ENCODE measurements at regions not wholly inside any gene's neighbourhood (a gene's known extent, or its start where the extent isn't known, plus 50 kb on each side); places are given as distances from the start of the nearest gene placed in this dataset.

DNA sequence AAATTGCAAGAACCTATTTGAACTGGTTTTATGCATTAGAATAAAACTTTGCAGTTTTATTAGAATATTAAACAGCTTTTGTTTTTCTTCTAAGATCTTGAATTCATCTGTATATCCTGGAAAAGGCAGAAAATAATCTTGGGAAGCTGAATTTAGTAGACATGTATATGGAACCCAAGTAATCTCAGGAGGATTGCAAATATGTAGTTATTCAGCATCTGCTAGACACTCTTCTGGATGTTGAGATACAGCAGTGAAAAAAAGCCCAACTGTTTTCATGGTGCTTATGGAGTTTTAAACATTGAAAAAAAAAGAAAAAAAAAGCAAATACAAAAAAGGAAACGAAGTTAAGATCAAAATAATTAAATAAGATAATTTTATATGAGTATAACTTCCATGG, 922.2 kb upstream of the SEMA6A start:
- DNase-seq (ENCODE audit: low spot score): no peak

DNA sequence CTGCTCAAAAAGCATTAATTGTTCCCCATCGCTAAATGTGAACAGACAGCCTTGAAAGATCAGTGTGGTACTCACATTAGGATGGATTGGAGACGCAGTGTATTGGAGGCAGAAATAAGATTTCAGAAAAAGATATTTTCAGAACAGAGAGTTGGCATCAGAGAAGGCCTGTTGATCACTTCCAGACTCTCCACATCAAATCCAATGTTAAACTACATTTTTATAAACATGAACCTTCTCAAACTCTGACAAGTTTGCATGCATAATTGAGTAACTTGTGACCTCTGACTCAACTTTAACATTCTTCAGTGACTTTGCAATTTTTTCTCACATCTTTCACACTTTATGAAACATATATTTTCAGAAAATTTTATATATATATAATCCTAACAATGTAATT, 919.6 kb upstream of the SEMA6A start:
- no peak for DNase-seq (ENCODE audit: low spot score)

DNA sequence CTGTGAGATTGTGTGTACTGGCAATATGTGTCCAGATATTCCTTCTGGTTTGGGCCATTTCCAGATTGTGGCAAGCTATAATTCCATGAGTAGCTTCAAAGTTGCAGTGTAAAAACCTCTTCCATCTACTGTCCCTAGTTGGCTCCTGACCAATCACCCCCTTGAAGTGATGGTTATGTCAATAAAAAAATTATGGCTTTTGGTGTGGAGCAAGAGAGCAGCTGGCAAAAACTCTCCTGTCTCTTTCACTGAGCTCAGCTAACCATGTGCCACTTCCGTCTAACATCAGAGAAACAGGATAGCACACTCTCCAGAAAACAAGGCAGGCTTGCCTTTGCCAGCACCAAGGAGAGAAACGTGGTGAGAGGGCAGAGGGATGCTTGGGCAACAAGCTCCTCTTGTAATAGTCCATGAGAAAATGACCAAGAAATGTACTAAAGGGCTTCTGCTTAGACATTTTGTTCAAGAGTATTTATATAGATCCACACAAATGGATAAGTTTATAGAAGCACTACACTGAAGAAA, 914.4 kb upstream of the SEMA6A start:
- no peak for DNase-seq (ENCODE audit: low spot score)

DNA sequence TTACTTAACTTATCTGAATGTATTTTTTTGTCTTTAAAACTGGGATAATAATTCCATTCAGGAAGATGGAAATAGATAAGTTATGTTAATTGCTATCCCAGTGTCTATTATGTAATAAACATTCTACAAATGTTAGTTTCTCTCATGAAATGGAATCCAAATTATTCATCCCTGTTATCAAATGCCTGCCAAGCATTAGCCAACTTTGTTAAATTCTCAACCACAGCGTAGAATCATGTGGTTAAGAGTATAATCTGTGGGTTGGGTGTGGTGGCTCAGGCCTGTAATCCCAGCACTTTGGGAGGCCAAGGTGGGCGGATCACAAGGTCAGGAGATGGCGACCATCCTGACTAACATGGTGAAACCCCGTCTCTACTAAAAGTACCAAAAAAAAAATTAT, 912.9 kb upstream of the SEMA6A start:
- DNase-seq (ENCODE audit: low spot score): no peak

DNA sequence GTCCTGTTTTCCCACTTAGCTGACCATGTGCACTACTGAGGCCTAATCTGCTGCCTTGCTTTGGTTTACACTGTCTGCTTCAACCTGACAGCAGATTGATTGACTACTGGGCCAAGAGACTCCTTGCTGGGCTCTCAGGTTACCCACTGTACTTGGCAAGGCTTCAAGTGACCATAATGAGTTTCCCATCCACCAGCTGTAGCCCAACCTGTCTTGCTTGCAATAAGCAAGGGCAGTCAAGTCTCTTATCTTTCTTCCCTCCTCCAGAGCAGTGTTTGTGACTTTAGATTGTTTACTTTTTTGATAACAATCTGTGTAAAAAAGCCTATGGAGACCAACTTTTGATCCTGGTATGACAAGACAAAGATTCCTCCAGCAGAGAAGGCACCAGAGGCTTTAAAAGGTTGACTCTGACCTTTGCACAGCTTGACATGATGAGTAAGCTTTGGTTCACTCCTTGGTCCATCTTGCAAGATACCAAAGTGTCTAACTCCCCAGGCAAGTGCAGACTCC, 912.3 kb upstream of the SEMA6A start:
- DNase-seq (ENCODE audit: low spot score): no peak

DNA sequence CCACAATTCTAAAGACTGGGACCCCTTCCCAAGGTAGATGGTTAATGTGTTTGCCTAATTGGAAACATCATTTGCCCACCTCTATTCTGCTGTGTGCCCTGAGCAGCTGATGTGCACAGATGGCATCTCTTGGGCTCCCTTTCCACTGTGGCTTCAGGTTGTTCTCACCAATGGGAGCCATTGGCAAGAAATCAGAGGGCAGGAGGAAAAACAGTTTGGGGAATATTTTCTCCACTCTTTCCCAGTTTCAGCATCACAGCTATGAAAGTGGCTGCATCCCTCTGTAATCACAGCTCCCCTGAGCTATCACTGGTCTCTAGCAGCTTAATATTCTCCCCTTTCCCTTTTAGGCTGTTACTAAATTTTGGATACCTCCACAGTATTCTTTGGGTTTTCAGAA, 911.6 kb upstream of the SEMA6A start:
- DNase-seq (ENCODE audit: low spot score): no peak

DNA sequence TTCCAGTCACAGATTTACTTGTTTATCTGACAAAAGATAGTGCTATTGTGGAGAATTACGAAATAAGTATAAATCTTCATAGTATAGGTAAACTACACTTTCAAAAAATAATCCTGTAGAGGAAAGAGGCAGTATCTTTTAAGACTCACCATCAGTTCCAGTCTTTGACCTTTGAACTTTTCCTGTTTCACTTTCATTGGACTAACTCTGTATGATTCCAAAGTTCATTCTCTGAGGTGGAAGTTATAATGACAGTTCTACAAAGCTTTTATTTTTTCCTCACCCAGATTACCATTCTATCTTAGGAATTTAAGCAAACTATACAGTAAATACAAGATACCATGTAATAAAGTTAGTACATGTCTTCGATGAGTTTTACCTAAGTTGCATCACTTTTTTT, 901.3 kb upstream of the SEMA6A start:
- no peak for DNase-seq (ENCODE audit: low spot score)

DNA sequence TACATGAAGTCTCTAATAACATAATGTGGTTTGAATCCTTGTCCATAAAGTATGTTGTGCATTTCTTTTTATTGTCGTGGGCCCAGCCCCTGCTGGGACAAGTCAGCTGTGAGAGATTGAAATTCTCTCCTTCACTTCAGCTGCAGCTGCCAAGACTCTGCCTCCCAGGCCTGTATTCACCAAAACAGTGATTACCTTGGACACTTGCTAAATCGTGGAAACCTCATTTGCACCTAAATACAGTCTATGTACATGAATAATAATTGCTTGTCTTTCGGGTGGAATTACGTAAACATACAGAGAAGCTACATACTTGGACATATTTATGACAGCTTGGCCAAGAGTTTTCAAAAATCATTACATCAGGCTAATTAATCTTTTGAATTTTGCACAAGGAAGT, 898.5 kb upstream of the SEMA6A start:
- no peak for DNase-seq (ENCODE audit: low spot score)

DNA sequence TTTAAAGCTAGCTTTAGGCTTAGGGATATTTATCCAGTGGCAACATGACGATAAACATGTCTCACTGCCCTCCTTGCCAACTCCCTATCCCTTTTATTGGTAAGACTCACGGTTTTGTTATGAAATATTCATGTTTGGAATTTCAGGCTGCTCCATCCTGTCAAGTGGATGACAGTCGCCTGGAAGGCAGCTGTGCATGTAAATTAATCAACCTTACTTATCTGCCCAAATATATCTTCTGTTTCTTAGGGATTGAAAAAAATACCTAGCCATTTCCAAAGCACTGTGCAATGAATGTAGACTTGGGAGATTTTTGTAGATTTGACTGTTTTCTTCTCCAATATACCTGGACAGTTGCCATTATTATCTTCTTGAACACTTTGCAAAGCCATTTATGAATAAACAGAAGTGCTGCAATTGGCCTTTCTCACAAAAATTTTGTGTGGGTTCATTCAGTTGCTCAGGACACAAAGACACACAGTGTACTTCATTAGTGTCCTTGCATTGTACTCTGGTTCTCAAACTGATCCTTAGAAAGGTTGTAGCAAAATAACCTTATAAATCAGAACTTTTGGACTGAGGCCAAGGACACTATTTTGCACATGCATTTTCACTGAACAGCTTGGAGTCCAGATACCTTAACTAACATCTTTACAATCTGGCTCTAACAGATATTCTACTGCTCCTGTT, 889.4 kb upstream of the SEMA6A start:
- DNase-seq (ENCODE audit: low spot score): no peak

DNA sequence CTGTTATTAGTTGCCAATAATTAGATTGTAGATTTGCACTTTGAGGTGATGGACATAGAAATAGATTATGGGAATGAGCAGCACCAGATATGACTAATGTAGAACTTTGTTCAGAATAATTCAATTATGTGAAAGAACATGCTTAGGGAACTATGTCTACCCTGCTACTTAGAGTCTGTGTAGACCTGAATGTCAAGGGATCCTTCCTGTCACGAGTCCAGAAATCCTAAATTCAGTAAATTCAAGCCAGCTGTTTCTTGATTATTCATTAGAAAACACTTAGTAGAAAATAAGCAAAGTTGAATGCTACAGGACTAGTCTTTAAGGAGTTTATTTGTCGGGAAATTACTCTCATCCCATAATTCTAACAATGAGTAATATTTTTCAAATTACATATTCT, 887.3 kb upstream of the SEMA6A start:
- DNase-seq (ENCODE audit: low spot score): no peak

DNA sequence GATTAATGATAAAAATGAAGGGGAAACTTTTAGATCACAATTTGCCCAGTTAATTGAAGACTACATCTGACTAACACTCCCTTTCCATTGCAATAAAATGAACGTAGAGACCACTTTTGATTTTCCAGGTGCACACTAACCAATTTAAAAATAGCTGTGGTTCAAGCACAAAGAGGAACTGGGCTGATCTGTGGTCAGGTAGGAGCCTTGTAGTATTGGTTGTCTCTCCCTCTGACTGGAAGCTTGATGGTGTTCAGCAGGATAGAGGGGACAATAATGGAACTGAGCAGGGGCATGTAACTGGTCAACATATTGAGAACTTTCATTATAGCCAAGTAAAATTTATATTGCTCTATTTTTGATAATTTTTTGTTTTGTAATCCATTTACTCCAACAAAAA, 886.8 kb upstream of the SEMA6A start:
- no peak for DNase-seq (ENCODE audit: low spot score)

DNA sequence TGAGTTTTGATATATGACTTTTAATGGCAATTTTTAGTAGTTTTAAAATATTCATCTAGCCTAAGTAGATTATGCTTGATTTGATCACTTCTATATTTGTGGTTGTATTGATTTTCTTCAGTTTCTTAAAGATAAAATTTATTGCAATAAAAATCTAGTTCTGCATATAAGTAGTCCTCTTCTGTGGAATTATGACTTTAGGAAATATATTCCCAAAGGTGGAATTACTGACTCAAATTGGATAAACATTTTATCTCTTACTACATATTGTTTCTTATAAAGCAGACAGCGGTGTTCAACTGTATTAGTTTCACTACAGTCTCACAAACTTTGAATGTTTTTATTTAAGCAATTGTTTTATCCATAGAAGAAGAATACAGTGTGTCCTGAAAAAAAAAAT, 883.0 kb upstream of the SEMA6A start:
- no peak for DNase-seq (ENCODE audit: low spot score)

DNA sequence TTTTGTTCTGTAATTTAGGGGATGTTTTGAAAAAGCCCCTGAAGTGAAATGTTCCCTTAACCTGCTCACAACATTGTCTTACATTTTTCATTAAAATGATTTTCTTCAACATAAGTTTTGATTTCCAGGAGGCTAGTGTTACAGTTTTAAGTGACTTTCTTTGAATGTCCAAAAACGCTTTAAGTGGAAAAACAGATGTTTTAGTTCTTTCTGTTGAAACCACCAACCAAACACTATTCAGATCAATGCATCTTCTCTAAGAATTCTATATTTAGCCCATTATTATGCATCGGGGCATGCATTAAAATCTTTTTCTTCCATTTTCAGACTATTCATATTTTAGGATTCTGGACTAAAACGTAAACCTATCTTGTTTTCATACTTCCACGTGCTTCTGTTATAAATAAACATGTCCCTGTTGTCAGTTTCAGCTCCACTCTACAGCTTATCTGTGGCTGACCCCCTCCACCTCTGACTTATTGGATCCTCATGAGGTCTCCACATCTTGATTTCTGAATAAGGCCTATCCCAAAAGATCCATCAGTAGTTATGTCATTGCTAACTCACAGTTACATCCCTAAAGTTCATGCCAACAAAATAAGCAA, 882.3 kb upstream of the SEMA6A start:
- no peak for DNase-seq (ENCODE audit: low spot score)

DNA sequence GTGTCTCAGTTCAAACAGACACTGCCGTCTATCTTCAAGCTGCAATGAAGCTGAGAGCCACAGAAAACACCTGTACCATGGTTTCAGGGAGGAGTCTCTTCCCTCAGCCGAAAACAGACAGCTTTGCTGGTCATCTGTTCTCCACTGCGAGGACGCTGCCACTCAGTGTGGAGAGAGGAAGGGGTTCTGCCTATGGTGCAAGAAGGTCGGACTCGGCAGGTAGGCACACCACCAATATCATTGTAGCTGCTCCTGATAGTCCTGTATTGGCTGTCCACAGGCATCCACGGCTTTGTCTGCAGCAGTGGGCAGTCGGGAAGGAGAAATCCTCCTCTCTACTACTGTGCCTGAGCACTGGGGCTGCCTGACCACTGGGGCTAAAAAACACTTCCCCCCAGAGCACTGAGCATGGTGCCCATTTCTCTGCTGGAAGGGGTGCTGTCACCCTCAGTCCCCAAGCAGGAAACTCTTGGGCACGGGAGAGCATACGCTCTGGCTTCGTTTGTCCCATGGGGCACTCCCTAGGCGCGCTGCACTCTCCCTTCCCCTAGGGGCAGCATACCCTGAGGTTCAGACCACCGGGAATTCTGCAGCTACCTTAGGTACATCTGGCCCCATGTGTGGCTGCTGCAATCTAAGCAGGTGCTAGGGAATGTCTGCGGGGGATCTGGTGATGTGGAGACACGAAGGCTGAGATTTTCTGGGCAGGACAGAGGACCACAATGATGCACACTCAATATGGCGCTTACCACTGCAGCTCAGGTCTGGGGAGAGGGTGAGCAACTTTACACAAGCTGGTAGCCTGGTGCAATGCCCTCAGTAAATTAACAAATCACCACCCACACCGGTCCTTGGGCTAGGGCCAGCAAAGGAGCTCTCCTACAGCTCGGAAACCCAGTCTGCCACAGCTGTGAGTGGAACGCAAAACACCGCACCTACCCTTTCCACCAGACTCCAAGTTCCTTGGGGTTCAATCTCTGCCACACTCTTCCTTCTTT, 880.9 kb upstream of the SEMA6A start:
- DNase-seq (ENCODE audit: low spot score): no peak

DNA sequence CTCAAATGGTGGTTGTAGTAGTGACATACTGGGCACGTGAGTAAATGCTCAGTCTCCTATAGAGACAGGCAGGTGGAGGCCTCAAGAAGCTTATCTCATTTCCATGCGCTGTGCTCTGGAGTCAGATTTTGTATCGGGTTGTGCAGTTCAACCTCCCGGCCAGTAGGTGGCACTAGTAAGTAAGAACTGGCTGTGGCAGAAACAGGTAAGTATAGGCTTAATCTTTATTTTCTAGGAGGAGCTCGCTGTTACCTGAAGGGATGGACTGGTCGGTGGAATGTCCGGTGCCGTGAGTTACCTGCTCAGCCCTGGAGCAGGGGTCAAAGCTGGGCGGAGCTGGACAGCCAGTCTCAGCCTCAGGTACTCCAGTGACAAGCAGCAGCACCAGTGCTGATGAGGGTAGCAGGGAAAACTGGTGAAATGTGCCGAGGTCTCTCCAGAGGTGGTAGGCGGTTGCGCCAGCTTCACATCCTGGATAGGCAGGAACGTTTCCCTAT, 880.1 kb upstream of the SEMA6A start:
- peak; percentile 28 for DNase-seq (ENCODE audit: low spot score)

DNA sequence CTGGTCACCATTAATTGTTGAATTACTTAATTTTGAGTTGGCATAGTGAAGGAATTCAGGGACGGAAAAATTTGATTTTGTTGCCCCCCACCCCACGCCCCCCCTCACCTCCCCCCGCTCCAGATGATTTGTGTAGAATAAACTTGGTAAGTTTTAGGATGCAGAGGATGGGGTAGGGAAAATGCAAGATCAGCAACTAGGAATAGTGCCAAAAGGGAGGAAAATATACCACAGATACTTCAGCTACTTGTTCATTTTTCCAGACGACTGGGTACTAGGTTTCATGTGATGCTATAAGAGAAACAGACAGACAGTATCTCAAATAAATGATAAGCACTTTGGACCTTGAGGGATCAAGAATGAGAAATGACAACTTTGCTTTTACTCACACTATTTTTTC, 862.2 kb upstream of the SEMA6A start:
- no peak for DNase-seq (ENCODE audit: low spot score)

DNA sequence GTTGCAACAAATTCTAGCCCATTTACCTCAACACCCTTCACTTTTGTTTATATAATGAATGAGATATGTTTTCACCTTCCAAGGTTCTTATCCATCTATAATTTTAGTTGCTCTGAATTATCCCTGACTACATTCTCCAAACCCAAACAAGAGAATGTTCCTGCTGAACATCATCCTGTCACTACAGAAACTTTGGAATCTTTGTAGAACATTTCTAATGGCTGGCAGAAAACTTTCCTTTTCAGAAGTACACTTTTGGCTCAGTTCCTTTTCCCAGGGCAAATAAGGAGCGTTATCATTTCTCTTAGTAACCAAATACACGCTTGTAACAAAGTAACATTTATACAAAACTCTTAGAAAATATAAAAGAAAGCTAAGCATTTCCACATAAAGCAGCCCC, 860.6 kb upstream of the SEMA6A start:
- no peak for DNase-seq (ENCODE audit: low spot score)

DNA sequence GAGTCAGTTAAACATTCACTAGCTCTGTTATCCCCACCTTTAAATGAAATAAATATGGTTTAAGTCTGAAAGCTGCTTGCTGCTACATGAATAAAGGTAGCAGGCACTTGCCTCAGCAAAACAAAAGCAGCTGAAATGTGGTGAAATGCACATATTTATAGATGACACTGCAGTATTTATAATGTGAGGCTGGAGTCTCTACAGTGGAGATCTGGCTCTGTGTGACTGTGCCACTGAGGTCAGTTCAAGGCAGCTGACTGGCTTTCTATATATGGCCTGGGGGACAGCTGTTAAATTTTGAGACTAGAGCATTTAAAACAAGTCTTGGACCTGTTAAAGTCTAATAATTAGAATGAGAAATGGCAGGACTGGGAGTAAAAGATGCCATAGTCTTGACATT, 859.6 kb upstream of the SEMA6A start:
- no peak for DNase-seq (ENCODE audit: low spot score)

DNA sequence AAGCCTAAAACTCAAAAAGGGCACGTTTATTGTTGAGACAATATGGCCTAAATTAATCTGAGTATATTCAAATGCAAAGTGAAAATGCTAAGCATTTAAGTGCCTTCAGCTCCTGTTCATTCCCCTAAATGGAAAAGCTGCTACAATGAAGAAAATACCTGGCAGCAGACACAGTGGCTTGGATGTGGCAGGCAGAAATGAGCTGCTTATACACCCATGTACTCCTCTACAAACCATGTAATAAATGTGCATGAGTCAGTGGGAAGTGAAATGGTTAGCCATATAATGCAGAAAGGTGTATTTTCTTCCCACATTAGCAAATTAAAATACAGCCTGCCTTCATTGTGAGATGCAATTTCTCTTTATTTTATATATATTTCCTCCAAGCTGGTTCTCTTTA, 859.2 kb upstream of the SEMA6A start:
- DNase-seq (ENCODE audit: low spot score): no peak

DNA sequence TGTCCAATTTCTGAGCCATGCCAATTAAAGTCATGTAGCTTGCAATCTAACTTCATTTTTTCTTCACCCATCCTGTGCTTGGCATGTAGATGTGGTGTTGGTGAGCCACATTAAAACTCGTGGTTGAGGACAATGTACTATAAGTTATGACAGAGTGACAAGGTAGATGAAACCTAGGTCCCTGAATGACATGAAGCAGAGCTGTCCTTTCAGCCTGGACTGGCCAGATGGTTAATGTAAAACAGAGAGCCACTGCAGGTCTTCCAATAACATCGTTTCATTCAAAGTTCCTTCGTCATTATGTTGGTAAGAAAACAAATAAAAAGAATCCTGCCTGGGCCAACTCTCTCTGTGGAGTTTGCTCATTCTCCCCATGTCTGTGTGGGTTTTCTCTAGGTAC, 856.5 kb upstream of the SEMA6A start:
- no peak for DNase-seq (ENCODE audit: low spot score)

DNA sequence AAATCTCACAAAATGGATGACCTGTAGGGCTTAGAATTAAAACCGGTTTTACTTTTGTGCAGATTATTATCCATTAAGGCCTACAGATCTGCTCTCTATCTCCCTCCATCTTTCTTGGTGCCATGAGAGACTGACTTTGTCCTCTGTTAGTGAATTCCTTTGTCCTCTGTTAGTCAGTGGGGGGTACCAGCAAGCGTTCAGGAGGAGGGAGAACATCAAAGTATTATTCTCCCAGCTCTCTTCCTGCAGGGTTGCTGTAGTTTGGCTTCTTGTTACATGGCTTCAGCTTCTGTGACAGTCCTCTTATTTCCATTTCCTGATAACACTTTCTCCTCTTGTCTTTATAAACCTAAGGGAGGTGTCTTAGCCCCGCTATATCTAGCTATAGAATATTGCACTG, 850.5 kb upstream of the SEMA6A start:
- no peak for DNase-seq (ENCODE audit: low spot score)

DNA sequence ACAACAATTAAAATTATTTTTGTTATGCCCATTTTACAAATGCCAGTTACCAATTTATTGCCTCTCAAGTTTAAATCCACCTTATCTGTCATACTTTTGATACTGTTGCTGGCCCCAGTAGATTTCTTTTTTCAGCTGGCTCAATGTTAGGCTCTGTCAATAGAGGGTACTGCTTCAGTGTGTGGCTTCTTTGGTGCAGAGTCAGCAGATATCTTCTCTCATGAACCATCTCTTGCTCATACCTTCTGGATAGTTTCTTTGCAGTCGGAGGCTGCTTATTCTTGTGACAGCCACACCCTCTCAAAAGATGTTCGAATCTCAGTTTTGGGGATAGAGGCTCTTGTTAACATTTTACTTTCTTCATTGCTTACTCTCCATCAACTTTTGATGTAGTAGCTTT, 849.9 kb upstream of the SEMA6A start:
- DNase-seq (ENCODE audit: low spot score): no peak

All from CD4-positive, alpha-beta T cell treated with Interleukin-6 at 100 ng/mL for 8 hours (primary cell).